RPMI8226 (cell line): ENCODE measurements at regions not wholly inside any gene's neighbourhood (a gene's known extent, or its start where the extent isn't known, plus 50 kb on each side); places are given as distances from the start of the nearest gene placed in this dataset.

ENCODE experiments used
- DNase-seq: peaks from one replicate; pipeline ENCODE4 v3.0.0-alpha.2; 2015

DNA sequence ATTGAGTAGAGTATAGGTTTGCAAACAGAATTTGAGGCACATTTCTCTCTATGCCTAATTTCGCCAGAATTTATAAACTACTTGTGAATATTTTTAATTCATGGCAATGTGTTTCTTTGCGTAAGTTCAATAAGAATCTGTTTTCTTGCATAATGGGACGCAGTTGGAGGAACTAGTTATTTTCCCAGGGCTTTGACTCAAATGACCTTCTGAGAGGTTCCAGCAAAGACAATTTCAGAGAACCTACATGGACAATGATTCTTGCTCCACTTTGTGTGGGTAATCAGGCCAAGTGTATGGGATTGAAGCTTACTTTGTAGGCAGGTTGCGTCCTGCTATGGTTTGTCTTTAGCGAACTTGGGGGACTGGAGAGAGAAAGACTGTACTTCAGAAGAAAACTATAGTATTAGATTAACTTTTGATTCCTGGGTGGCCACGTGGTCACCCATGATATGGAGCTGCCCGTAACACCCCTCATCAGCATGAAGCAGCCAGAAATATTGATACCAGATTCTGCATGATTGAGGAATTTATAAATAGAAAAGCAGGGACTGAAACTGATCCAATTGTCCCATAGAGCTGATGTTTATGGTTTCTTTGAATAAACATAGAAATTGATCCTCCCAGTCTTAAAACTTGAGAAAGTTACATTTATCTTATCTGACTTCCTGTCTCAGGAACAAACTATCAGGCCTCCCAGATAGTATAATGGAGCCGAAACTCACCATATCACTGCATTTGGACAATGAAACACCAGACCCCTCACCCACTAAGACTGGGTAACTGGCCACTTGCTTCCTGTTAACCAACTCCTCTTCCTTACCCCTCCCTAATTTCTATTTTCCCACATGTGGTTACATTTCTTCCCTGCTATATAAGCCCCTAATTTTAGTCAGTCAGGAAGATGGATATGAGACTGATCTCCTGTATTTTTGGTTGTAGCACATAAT is 815.3 kb upstream of the HS6ST1 start:
- DNase-seq = no peak

DNA sequence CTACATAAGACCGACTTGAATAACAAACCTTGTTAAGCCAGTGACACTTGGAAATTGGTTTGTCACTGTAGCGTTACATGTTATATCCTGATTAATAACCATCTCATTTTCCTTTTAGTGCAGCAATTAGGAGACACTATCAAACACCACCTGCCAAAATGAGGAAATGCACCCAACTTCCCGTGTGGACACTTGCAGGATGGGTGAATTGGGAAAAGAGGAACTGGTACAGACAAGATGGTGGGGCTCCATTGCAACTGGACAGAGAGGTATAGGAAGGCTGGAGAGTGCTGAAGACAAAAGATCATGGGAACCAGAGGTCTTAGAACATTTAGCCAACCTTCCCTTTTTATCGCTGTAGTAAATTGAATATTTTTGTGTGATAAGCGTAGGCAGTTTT is 816.3 kb upstream of the HS6ST1 start:
- no peak for DNase-seq

DNA sequence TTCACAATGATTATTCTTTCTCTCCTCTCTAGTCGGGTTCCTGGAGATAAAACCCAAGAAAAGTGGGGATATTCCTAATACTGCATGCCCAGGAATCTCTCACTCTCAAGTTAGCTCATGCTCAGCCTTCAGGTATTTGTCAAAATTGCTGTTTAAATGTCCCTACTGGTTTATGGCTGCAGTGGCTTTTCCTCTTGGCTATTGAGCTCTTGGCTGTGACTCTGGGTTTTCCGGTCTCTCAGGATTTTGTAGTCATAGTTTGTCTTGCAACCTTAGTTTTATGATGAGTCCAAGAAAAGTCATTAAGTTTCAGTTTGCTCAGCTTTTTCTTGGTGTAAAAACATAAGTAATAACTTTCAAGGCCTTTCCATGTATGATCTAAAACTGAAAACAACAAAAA is 820.7 kb upstream of the HS6ST1 start:
- no peak for DNase-seq

DNA sequence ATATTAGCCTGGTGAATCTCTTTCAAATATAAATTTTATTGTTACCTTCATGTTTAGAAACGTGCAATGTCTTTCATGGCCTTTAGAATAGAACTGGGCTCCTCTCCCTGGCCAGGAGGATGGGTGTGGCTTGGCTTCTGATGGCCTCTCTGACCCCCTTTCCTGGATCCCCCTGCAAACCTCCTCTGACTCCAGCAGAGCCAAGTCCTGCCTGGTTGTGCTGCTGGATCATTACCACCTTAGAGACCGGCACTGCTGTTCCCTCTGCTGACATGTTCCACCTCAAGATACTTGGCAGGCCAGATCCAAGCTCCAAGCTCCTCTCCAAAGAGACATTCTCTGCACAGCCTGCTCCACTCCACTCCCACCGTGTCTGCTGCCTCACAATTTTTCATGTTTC is 823.8 kb upstream of the HS6ST1 start:
- no peak for DNase-seq

GRCh38 chr2:129144082-129144791 is 825.6 kb upstream of the HS6ST1 start:
- no peak for DNase-seq

- no peak for DNase-seq
Measured at GRCh38 chr2:129152514-129152913, 827.0 kb upstream of the RAB6C start.

DNA sequence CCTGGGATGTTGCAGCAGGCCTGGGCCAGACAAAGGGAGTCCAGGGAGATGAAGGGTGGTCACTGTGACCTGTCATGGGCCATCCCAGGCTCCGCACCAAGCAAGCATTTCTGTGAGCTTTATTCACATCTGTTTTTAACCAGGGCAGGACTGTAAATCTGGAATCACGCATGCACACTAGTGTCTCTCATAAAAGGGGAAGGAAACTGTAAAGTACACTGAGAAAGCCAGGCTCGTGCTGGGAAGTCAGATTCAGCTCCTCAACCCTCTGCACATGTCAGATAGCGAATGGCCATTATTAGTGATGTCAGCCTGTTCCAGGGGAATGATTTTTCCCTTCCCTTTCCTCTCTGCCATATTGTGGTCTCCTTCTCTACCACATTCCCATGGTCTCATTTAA is 818.6 kb upstream of the RAB6C start:
- no peak for DNase-seq

DNA sequence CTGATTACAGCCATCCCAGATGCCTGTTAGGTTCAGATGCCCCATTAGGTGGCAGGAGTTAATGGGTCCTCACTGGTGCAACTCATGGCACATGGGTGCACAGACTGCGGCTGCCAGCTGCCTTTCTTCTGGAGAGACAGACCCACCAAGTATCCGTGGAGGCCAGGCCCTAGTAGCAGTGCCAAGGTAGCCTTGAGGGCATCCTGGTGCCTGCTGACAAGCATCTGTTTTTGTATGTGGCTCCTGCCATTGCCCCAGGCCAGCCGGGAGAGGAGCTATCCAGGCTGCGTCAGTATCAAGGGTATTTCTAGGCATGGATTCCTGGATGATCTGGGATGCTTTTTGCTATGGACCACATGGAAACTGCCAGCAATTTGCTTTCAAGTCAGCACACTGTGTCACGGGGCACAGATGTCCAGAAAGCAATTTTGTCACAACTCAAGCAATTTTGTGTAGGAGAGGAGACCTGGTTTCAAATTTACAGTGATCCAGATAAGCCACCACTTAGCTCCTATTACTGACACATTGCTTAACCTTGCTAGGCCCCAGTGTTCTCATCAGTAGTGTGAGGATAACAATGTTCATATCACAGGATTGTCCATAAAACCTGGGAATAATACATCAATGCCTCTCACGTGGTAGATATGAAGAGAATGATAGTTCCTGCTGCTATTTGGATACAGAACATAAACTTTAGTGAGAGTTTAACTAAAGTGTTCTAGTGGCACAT is 815.1 kb upstream of the RAB6C start:
- no peak for DNase-seq

GRCh38 chr2:129165006-129165405 is 814.5 kb upstream of the RAB6C start:
- DNase-seq = no peak

DNA sequence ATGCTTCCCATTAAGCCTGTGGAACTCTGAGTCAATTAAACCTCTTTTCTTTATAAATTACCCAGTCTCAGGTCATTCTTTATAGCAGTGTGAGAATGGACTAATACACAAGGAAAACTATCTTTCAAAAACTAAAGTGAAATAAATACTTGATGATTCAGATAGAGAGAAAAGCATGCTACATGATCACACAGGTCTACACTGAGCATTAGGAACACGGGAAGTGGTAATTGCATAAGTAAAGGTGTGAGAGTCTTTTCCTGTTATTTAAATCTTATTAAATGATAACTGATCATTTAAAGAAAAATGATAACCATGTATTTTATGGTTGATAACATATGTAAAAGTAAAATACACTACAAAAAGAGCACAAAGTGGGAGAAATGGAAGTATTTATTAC is 812.0 kb upstream of the RAB6C start:
- DNase-seq = no peak

- DNase-seq = no peak
Measured at GRCh38 chr2:129170570-129170969, 808.9 kb upstream of the RAB6C start.

GRCh38 chr2:129174143-129174542 is 805.3 kb upstream of the RAB6C start:
- no peak for DNase-seq

DNA sequence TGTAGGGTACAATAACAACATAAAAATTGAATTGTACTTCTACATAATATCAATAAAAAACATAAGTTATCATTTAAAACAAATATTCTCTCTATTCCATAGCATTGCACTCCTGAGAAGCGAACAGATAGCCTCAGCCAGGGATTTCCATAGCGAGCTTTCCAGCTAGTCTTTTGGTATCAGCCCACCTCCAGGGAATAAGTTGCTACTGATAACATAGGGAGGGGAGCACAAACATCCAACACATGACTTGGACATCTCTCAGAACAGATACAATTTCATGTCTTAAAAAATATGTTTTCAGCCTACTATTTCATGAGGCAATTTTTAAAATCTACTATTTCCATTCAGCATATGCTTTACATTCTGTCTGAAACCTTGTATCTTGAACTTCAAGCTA is 804.4 kb upstream of the RAB6C start:
- DNase-seq = no peak

GRCh38 chr2:129176375-129176774 is 803.1 kb upstream of the RAB6C start:
- DNase-seq = no peak

DNA sequence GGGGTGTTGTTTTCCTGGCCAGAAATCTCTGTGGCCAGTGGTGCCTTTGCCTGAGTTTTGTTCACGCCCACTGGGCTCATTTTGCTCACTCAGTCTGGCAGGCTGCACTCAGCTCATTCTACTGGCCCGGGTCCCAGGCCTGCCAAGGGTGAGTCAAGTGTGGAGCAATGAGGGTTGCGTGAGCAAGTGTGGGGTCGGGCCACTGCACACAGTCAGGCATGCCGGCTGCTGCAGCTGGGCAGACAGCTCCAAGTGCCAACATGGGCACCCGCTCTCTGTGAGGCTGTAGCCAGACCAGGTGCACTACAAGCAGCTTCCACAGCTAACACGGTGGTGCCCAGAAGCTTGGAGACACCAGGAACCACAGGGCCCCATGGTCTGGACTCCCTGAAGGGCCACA is 801.1 kb upstream of the RAB6C start:
- no peak for DNase-seq

- DNase-seq = no peak
Measured at GRCh38 chr2:129179199-129179598, 800.3 kb upstream of the RAB6C start.

DNA sequence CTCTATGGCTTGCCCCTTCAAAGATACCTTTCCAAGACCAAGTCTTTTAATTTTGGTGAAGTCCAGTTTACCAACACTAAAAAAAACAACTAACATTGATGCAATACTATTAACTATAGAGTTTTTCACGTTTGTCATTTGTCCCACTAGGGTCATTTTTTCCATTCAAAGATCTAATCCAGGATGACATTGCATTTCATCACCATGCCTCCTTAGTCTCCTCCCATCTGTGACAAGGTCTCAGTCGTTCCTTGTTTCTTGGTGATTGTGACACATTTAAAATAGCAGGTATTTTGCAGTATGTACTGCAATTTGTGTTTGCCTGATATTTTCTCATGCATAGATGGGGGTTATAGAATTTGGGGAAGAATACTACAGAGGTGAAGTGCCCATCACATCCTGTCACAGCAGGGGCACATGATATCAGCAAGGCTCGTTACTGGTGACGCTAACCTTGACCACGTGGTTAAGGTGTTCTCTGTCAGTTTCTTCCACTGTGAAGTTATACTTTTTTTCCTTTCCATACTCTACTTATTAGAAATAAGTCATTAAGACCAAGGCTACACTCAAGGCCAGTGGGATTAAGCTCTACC is 799.2 kb upstream of the RAB6C start:
- no peak for DNase-seq

GRCh38 chr2:129181433-129181832 is 798.0 kb upstream of the RAB6C start:
- no peak for DNase-seq

- no peak for DNase-seq
Measured at GRCh38 chr2:129181963-129182362, 797.5 kb upstream of the RAB6C start.

GRCh38 chr2:129187343-129187742 is 792.1 kb upstream of the RAB6C start:
- no peak for DNase-seq

GRCh38 chr2:129188451-129188850 is 791.0 kb upstream of the RAB6C start:
- no peak for DNase-seq

DNA sequence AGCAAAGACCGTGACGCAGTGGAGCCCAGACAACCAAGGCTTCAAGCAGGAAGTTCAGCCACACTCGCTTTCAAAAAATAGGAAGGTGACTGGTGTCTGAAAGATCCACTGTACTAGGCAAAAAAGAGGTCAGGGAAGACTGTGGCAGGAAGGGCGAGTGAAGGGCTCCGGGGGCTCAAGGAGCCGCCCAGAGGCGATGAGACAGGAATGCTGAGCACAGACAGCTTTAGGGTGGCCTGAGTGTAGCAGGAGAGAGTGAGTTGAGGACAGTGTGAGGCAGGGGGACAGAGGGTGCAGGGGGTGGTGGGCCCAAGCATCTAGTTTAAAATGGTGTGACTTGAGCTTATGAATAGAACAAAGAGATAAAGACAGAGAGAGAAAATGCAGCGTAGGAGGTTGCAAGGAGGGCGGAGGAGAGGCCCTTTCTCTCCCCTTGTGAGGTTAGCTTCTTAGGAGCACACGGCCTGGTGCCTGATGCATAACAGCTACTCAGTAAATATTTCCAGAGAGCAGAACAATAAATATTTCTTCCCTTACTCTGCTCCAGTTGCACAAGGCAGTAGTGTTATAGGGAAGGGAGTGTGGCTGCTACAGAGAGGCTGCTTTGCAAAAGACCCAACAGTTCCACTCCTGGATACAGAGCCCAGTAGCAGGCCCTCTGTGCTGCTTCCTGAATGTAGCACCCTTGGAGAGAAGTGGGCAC is 789.7 kb upstream of the RAB6C start:
- DNase-seq = no peak

DNA sequence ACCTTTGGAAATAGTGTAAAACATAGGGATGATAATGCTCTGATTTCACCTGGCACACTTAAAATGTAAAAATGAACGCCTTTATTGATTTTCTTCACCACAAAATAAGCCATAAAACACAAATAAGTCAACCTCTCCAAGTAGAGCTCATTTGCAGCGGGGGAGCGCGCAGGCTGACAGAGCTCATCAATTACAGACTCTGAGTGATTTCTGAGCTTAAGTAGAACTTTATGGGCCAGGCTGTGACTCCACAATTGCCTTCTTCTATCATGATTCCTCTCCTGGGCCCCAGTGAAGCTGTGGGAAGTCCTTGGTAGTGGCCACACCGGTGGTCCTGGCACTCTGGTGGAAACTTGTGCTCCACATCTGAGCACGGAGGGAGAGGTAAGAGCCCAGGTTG is 789.0 kb upstream of the RAB6C start:
- no peak for DNase-seq
